NCI-H146 treated with DMSO at 0.1 percent for 48 hours (cell line): ENCODE measurements at regions not wholly inside any gene's neighbourhood (a gene's known extent, or its start where the extent isn't known, plus 50 kb on each side); places are given as distances from the start of the nearest gene placed in this dataset.

Experiments used
- DNase-seq: peaks from one replicate; lab custom pipeline; 2025; ENCODE audit not compliant: unreplicated experiment; lab: John Stamatoyannopoulos, UW

GRCh38 chr7:113715981-113716856, 202.6 kb downstream of the PPP1R3A start:
- no peak for DNase-seq

DNA sequence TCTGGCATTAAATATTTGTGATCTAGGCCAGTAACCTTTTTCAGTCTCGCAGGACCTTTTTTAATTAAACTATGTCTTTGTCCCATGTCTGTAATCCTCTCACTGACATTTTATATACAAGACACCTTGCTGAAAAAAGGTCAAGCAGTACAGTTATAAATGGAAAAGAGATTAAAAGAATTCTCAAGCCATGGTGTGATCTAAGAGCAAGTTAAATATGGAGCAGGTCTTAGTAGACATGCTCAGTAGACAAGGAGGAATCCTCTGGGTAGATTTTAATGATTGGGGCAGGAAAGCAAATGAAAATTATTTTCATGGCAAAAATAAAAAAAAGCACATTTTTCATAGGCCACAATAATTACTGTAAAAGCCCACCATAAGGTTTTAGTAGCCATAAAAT, 203.5 kb downstream of the PPP1R3A start:
- DNase-seq: no peak

DNA sequence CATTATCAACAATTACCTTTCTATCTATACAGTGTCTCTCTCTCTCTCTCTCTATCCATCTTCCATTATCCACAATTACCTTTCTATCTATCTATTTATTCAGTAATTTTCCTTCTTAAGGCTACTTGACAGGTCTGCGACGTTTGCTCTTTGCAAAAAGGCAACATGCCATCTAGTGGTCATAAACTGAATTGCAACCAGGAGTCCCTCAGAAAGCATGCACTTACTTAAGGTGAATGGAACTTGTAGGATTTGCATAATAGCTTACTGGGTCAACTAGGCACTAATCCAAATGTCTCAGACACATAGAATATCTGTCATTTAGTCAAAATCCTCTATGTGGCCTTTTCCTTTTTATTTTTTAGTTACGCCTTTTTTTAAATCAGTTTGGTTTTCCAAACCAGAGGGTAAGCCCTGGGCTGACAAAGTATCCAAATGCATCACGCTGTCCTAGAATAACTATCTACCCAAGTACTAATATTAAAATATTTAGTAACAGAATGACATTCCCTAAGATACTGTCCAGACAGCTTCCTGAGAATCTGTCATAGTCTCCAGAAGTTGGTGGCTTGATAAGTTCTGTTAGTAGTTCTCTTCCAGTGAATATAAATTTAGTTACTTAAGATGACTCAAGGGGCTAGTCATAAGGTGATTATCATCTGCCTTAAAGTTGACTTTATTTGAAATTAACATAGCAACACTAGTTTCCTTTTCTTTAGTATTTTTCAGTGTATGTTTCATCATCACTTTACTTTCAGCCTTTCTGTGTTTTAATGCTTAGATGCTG, 208.3 kb downstream of the PPP1R3A start:
- DNase-seq: peak; percentile 31

DNA sequence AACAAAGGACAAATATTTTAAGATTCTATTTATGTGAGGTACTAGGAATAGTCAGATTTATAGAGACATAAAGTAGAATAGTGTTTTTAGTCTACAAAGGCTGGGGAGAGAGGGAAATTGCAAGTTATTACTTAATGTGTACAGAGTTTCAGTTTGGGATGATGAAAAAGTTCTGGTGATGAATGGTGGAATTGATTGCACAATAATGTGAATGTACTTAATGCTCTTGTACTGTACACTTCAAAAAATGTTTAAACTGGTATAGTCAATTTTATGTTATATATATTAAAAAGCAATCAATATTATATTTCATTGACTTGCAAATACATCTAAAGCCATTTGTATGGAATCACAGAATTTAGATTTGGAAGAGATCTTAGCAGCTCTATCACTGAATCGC, 213.4 kb downstream of the PPP1R3A start:
- no peak for DNase-seq

DNA sequence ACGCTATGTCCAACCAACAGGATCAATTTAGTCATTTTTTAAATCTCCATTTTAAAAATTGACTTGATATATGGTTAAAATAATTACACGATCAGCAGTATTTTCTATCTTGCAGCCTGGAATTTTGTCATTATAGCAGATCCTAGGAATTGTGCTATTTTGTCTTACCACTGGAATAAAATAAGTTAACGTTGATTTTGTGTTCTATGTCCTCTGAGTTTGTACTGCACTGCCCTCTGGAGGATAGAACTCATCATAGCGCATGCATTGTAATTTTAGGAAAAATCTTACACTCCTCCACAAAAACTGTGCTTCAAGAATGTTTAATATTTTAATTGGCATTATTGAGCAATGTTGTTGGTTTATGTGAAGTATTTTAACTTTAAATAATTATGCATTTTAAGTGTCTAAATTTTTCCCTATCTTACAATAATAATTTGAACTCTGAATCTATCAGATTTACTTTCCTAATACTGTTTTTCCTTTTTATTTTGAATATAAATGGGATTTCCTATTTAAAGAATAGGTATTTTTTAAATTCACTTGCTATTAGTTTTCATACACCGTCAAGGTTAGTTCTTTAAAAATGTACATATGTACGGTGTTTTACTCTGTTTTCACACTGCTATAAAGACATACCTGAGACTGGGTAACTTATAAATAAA, 220.1 kb downstream of the PPP1R3A start:
- DNase-seq: no peak

- DNase-seq: no peak
Observed at GRCh38 chr7:113694149-113694548, 224.7 kb downstream of the PPP1R3A start.

GRCh38 chr7:113684165-113684564, 234.6 kb downstream of the PPP1R3A start:
- no peak for DNase-seq

- DNase-seq: no peak
Observed at GRCh38 chr7:113677811-113678210, 241.0 kb downstream of the PPP1R3A start.

GRCh38 chr7:113664867-113665266, 253.9 kb downstream of the PPP1R3A start:
- no peak for DNase-seq

DNA sequence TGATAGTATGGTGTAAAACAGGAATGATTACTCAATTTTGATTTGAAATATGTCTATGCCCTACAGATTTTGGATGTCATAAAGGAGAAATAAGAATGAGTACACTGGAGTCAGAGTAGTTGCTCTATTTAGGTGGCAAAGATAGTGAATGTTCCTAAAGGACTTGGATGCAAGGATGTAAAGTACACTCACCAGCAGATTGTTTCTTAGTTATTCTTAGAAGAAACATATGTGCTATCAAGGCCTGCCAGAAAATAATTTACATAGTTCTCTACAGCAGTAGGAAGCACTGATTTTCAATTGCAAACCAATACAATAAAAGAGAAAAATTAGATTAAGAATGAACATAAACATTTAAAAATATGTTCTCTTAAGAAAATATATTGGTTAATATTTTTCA, 259.4 kb downstream of the PPP1R3A start:
- DNase-seq: no peak

- no peak for DNase-seq
Observed at GRCh38 chr7:113657603-113658002, 261.2 kb downstream of the PPP1R3A start.

DNA sequence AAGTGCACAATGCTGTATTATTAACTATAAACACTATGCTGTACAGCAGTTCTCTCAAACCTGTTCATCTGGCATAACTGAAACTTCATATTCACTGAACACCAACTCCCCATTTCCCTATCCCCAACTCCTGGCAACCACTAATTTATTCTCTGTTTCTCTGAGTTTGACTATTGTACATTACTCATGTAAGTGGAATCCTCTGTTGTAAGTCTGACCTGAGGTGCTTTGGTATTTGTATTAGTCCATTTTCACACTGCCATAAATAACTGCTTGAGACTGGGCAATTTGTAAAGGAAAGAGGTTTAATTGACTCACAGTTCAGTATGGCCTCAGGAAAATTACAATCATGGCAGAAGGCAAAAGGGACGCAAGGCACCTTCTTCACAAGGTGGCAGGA, 266.3 kb downstream of the PPP1R3A start:
- DNase-seq: no peak

GRCh38 chr7:113649556-113649955, 269.3 kb downstream of the PPP1R3A start:
- DNase-seq: no peak

DNA sequence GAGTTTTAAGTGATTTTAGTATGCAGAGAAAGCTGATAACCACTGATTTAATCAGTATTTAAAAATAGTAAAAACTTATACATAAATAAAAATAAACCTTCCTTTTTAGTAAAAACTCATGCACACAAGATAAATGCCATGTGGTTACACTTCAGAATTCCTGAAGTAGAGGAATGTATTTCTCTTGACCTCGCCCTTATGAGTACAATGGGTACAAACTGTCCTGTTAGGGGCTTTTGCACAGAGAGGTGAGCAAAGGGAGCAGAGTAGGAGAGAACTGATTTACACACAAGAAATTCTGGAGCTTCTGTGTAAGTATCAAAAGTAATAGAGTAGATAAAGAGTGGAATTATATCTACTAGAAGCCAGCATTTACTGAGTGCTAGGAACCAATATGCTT, 279.6 kb downstream of the PPP1R3A start:
- no peak for DNase-seq

DNA sequence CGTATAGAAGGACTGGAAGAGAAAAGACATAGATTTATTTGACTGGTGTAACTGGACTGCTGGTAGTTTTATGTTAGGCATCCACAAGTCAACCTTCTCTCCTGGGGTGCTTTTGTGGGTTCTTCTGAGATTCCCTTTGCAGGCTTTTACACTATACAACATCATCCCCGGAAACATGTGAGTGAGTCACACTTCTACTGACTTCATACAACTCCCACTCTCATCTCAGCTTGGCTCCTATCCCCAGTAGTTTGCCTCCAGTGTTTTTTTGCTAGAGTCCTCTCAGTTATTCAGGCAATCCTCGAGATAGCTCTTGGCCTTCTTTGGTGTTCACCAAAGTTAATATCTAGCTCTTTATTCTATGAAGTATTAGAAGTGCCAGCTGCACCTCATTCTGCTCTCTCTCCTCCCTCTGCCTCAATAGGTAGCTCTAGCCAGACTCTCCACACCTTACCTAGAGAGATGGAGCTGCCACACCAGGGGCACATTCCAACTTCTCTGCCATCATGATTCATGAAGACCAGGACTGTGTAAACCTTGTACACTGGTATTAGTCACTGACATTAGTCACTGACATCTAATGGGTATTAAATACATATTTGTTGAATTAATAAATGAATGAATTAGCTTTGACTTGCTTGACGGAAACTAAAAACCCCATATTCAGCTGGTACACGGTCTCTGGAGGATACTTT, 281.9 kb downstream of the PPP1R3A start:
- no peak for DNase-seq

DNA sequence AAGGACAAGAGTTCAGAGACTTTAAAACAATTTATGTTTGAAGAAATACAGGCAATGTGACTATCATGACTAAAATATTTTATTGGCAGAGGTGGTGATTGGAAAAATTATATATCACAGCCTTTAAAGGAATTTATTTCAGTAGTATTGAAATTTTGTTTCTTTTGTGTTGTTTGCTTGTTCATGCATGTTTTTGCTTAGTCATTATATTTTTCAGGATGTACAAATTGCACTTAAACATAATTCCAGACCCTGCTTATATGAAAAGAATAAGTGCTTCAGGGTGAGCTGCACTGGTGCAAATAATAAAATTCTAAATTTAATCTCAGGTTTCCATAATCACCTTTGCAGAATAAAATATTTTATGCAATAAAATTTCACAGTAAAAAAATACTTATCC, 283.3 kb downstream of the PPP1R3A start:
- no peak for DNase-seq

GRCh38 chr7:113633073-113633472, 285.7 kb downstream of the PPP1R3A start:
- no peak for DNase-seq

DNA sequence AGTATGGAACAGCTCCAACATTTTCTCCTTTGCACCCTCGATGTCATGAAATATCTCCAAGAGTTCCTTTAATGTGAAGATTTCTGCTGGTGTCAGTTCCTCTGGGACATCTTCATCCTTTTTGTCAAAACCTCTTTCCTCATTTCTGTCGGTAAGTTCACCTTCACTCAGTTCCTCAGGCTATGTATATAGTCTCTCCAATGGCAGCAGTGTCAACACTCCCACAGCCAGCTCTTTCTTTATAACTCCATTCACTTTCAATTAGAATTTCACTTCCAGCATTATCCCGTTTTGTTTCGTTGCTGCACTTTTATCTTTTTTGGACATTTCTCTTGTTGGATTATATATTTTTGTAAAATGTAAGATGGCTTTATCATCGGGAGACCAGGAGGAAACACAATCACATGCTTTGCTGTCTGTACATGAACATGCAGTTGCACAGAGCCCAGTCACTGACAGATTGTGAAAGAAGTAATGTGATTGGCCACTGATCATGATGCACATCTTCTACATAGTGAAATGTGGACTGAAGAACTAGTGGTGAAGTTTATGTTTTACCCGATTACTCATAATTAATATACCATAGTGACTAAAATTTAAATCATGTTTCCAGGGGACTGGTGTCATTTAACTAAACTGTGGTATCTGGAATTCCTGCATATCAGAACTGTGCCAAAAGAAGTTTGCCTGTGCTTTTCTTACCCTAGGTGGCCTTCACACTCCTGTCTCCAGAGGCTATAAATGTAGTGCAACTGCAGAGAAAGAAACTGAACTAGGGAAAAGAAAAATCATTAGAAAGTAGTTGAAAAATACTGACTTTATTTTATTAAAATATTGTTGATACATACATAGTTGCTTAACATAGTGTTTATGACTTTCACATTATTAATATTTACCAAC, 289.6 kb downstream of the PPP1R3A start:
- no peak for DNase-seq

GRCh38 chr7:113625494-113626102, 293.2 kb downstream of the PPP1R3A start:
- no peak for DNase-seq

GRCh38 chr7:113622796-113623195, 296.0 kb downstream of the PPP1R3A start:
- no peak for DNase-seq
